ENCODE measurements at regions not wholly inside any gene's neighbourhood (a gene's known extent, or its start where the extent isn't known, plus 50 kb on each side); places are given as distances from the start of the nearest gene placed in this dataset.

- Mint-ChIP-seq H3K4me3 (no peak overlapping the region), H3K4me1 (peaks cover 39% of the 10 kb centered on the region)
- H3K9me3 ChIP-seq (ENCODE audit: low read depth) = no peaks in the 10 kb centered on the region
These were observed 153.7 kb upstream of the MSX2 start for GRCh38 chr5:174570662-174571061.

GRCh38 chr5:174571662-174572397 lies 152.6 kb upstream of the MSX2 start:
- no peaks in the 10 kb centered on the region for H3K27me3 ChIP-seq
- Mint-ChIP-seq H3K4me3 (no peak overlapping the region), H3K27me3 (ENCODE audit: insufficient read depth, low read depth) (peaks cover 11% of the 10 kb centered on the region), H3K9me3 (no peaks in the 10 kb centered on the region), H3K36me3 (no peaks in the 10 kb centered on the region), H3K4me1 (peaks cover 39% of the 10 kb centered on the region), H3K27ac (no peak overlapping the region)
- no peak for TF ChIP-seq EZH2phosphoT487 (IDR thresholded peaks at IDR 0.05)
- TF ChIP-seq EZH2 (IDR thresholded peaks at IDR 0.05) = no peak
- TF ChIP-seq, protein P1, sequence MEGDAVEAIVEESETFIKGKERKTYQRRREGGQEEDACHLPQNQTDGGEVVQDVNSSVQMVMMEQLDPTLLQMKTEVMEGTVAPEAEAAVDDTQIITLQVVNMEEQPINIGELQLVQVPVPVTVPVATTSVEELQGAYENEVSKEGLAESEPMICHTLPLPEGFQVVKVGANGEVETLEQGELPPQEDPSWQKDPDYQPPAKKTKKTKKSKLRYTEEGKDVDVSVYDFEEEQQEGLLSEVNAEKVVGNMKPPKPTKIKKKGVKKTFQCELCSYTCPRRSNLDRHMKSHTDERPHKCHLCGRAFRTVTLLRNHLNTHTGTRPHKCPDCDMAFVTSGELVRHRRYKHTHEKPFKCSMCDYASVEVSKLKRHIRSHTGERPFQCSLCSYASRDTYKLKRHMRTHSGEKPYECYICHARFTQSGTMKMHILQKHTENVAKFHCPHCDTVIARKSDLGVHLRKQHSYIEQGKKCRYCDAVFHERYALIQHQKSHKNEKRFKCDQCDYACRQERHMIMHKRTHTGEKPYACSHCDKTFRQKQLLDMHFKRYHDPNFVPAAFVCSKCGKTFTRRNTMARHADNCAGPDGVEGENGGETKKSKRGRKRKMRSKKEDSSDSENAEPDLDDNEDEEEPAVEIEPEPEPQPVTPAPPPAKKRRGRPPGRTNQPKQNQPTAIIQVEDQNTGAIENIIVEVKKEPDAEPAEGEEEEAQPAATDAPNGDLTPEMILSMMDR (IDR thresholded peaks at IDR 0.05) = no peak
- H4K20me1 ChIP-seq (ENCODE audit: low read depth) = no peaks in the 10 kb centered on the region
- no peaks in the 10 kb centered on the region for H3K36me3 ChIP-seq
- no peak overlapping the region for H3K27ac ChIP-seq
- no peak overlapping the region for H2AFZ ChIP-seq (replicated peaks)
- H3K4me1 ChIP-seq = peaks cover 12% of the 10 kb centered on the region
- no peak overlapping the region for H3K9ac ChIP-seq
- no peaks in the 10 kb centered on the region for H3K79me2 ChIP-seq (ENCODE audit: low read depth)
- H3F3A ChIP-seq (ENCODE audit: low read depth) = no peaks in the 10 kb centered on the region
- no peak overlapping the region for H3K4me3 ChIP-seq
- H3K4me2 ChIP-seq = no peak overlapping the region
- DNase-seq (ENCODE audit: low spot score) = peak; percentile 17
- H3K9me3 ChIP-seq (ENCODE audit: low read depth) = no peaks in the 10 kb centered on the region

More at GRCh38 chr5:174570662-174571061, 153.7 kb upstream of the MSX2 start:
- Histone ChIP-seq H3K9ac (no peak overlapping the region), H3K79me2 (ENCODE audit: low read depth) (no peaks in the 10 kb centered on the region), H4K20me1 (ENCODE audit: low read depth) (no peaks in the 10 kb centered on the region), H3K4me2 (no peak overlapping the region), H3F3A (ENCODE audit: low read depth) (no peaks in the 10 kb centered on the region), H3K4me1 (peaks cover 12% of the 10 kb centered on the region), H3K27me3 (no peaks in the 10 kb centered on the region), H3K27ac (no peak overlapping the region), H3K36me3 (no peaks in the 10 kb centered on the region), H3K4me3 (no peak overlapping the region), H2AFZ (replicated peaks) (no peak overlapping the region)
- H3K9me3 Mint-ChIP-seq = no peaks in the 10 kb centered on the region
- peaks cover 10% of the 10 kb centered on the region for H3K27me3 Mint-ChIP-seq (ENCODE audit: insufficient read depth, low read depth)
- no peak for DNase-seq (ENCODE audit: low spot score)
- H3K36me3 Mint-ChIP-seq = no peaks in the 10 kb centered on the region
- no peak for TF ChIP-seq EZH2 (IDR thresholded peaks at IDR 0.05)
- TF ChIP-seq, protein P1 (IDR thresholded peaks at IDR 0.05) = no peak
- H3K27ac Mint-ChIP-seq = peak overlapping the region; percentile 4

DNA sequence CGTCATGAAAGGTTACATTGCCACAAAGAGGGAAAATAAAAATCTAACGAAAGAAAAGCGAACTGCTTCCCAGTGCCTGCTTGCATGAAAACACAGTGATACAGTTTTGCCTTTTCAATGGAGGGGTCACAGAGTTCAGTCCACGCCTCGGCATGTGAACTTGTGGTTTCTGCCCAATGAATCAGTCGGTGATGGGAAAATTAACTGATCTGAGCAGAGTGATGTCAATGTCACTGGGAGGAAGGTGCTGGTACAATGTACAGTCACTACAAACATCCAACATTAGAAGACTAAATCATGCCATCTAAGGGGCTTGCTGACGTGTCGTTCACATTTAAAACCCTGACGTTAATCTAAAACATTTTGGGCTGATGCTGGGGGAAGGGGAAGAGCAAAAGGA lies 151.8 kb upstream of the MSX2 start:
- H4K20me1 ChIP-seq (ENCODE audit: low read depth) = no peaks in the 10 kb centered on the region
- no peak overlapping the region for H3K27ac ChIP-seq
- H3K9ac ChIP-seq = no peak overlapping the region
- peaks cover 39% of the 10 kb centered on the region for H3K4me1 Mint-ChIP-seq
- peaks cover 11% of the 10 kb centered on the region for H3K27me3 Mint-ChIP-seq (ENCODE audit: insufficient read depth, low read depth)
- TF ChIP-seq, protein P1 (IDR thresholded peaks at IDR 0.05) = no peak
- no peak for TF ChIP-seq EZH2phosphoT487 (IDR thresholded peaks at IDR 0.05)
- no peak for TF ChIP-seq EZH2 (IDR thresholded peaks at IDR 0.05)
- peaks cover 12% of the 10 kb centered on the region for H3K4me1 ChIP-seq
- no peak overlapping the region for H3K4me3 Mint-ChIP-seq
- no peaks in the 10 kb centered on the region for H3K27me3 ChIP-seq
- H3K4me2 ChIP-seq = no peak overlapping the region
- H3K27ac Mint-ChIP-seq = no peak overlapping the region
- no peaks in the 10 kb centered on the region for H3K9me3 Mint-ChIP-seq
- no peaks in the 10 kb centered on the region for H3K9me3 ChIP-seq (ENCODE audit: low read depth)
- H3K4me3 ChIP-seq = no peak overlapping the region
- H3K36me3 Mint-ChIP-seq = no peaks in the 10 kb centered on the region
- no peak overlapping the region for H2AFZ ChIP-seq (replicated peaks)
- no peaks in the 10 kb centered on the region for H3K36me3 ChIP-seq
- no peak for DNase-seq (ENCODE audit: low spot score)
- H3K79me2 ChIP-seq (ENCODE audit: low read depth) = no peaks in the 10 kb centered on the region
- no peaks in the 10 kb centered on the region for H3F3A ChIP-seq (ENCODE audit: low read depth)

All from neural progenitor cell (in vitro differentiated cells).